ENCODE measurements at regions not wholly inside any gene's neighbourhood (a gene's known extent, or its start where the extent isn't known, plus 50 kb on each side); places are given as distances from the start of the nearest gene placed in this dataset.

DNA sequence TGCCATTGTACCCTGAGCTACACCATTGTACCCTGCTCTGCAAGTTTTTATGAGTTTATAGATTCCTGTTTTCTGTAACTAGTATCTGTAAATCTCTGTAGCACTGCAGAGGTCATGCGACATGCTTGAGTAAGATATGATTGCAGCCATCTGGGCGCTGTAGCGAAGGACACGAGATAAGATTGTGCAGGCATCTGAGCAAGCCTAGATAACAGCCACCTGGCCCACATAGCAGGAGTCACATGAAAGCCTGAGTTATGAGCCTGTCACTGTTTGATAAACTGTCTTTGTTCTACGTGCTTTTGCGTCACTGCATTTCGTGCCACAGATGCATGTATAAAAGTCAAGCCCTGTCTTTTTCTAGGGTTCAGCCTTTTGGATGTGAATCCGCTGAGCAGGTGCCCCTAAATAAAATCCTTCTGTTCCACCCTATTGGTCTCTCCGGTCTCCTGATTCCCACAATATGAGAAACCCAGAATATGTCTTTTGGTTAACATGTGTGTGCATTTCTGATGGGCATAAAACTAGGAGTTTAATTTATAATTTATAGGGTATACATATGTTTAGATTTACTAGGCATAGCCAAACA is 327.6 kb upstream of the MAOA start:
- H3K4me1 Mint-ChIP-seq: no peaks in the 10 kb centered on the region
- ChIA-PET POLR2A (no interaction called here), CTCF (no interaction called here)
- no peaks in the 10 kb centered on the region for H3K36me3 Mint-ChIP-seq (ENCODE audit: low read depth)
- no peaks in the 10 kb centered on the region for H3K27me3 Mint-ChIP-seq
- no peak overlapping the region for H3K27ac Mint-ChIP-seq
- ATAC-seq (no peak), DNase-seq (no peak)
- intact Hi-C loops (cut with DNase I, micrococcal nuclease): no loop called here
- H3K9me3 Mint-ChIP-seq (ENCODE audit: low read depth): peaks cover 8% of the 10 kb centered on the region
- no peak overlapping the region for H3K4me3 Mint-ChIP-seq

- no peaks in the 10 kb centered on the region for H3K4me1 Mint-ChIP-seq
- CTCF ChIA-PET: no interaction called here
- POLR2A ChIA-PET: no interaction called here
- H3K27ac Mint-ChIP-seq: no peak overlapping the region
- H3K27me3 Mint-ChIP-seq: no peaks in the 10 kb centered on the region
- H3K9me3 Mint-ChIP-seq (ENCODE audit: low read depth): no peaks in the 10 kb centered on the region
- intact Hi-C loops (cut with DNase I, micrococcal nuclease): no loop called here
- DNase-seq (no peak), ATAC-seq (no peak)
- no peak overlapping the region for H3K4me3 Mint-ChIP-seq
- no peaks in the 10 kb centered on the region for H3K36me3 Mint-ChIP-seq (ENCODE audit: low read depth)
These were observed 322.6 kb upstream of the MAOA start for GRCh38 chrX:43333543-43333942.

DNA sequence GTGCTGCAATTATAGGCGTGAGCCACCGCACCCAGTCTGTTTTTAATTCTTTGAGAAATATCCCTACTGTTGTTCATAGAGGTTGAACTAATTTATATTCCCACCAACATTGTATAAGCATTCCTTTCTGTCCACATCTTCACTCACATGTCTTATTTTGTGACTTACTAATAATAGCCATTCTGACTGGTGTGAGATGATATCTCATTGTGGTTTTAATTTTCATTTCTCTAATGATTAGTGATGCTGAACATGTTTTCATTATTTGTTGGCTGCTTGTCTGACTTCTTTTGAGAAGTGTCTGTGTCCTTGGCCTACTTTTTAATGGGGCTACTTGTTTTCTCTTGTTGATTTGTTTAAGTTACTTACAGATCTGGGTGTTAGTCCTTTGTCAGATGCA is 310.9 kb upstream of the MAOA start:
- Mint-ChIP-seq H3K27ac (no peak overlapping the region), H3K4me3 (no peak overlapping the region), H3K27me3 (peaks cover 2% of the 10 kb centered on the region), H3K4me1 (peaks cover 8% of the 10 kb centered on the region), H3K9me3 (ENCODE audit: low read depth) (no peaks in the 10 kb centered on the region), H3K36me3 (ENCODE audit: low read depth) (no peaks in the 10 kb centered on the region)
- ChIA-PET CTCF (no interaction called here), POLR2A (no interaction called here)
- ATAC-seq (no peak), DNase-seq (no peak)
- intact Hi-C loops (cut with DNase I, micrococcal nuclease): loop anchor here in 1 of 2 experiments (10.0 kb wide), 1 partner anchor 410 kb away; no protein-coding TSS in a partner anchor

DNA sequence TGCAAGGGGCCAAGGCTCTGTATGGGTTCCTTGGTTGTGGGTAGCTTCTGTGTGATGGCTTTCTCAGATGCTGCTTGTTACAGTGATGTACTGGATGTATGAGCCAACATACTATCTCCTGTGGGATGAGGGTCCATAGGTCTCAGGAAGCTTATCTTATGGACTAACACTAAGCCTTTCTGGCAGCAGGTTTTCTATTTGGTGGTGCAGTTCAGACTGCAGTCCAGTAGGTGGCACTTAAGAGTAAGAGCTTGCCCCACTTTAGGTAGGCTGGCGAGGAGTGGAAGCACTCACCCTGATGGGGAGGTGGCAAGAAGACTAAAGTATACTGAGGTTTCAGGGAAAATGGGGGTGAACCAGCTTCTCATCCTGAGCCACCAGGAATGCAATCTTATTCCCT is 306.7 kb upstream of the MAOA start:
- ChIA-PET CTCF (interaction anchor here (0.6 to 2.2 kb wide), 7 partner anchors 17 to 1074 kb away, joined by 3 to 14 read pairs (median 4); no protein-coding TSS in a partner anchor), POLR2A (no interaction called here)
- peaks cover 12% of the 10 kb centered on the region for H3K4me1 Mint-ChIP-seq
- ATAC-seq: no peak
- H3K36me3 Mint-ChIP-seq (ENCODE audit: low read depth): no peaks in the 10 kb centered on the region
- no peak overlapping the region for H3K4me3 Mint-ChIP-seq
- no peaks in the 10 kb centered on the region for H3K9me3 Mint-ChIP-seq (ENCODE audit: low read depth)
- no peak overlapping the region for H3K27ac Mint-ChIP-seq
- peaks cover 2% of the 10 kb centered on the region for H3K27me3 Mint-ChIP-seq
- DNase-seq: peak; percentile 50
- intact Hi-C loops (cut with DNase I, micrococcal nuclease): loop anchor here (1.0 to 10.0 kb wide), 3 partner anchors 209 to 405 kb away; no protein-coding TSS in a partner anchor

- CTCF ChIA-PET: no interaction called here
- DNase-seq (no peak), ATAC-seq (no peak)
- POLR2A ChIA-PET: no interaction called here
- Mint-ChIP-seq H3K36me3 (ENCODE audit: low read depth) (no peaks in the 10 kb centered on the region), H3K9me3 (ENCODE audit: low read depth) (no peaks in the 10 kb centered on the region), H3K4me1 (peaks cover 5% of the 10 kb centered on the region), H3K27me3 (peaks cover 2% of the 10 kb centered on the region), H3K4me3 (no peak overlapping the region), H3K27ac (no peak overlapping the region)
- intact Hi-C loops (cut with DNase I, micrococcal nuclease): no loop called here
These were observed 305.2 kb upstream of the MAOA start for GRCh38 chrX:43350935-43351334.

GRCh38 chrX:43357741-43358140 is 298.4 kb upstream of the MAOA start:
- no peak for ATAC-seq
- Mint-ChIP-seq H3K27me3 (no peaks in the 10 kb centered on the region), H3K9me3 (ENCODE audit: low read depth) (no peaks in the 10 kb centered on the region), H3K4me3 (no peak overlapping the region), H3K36me3 (ENCODE audit: low read depth) (no peaks in the 10 kb centered on the region), H3K4me1 (no peaks in the 10 kb centered on the region), H3K27ac (no peak overlapping the region)
- intact Hi-C loops (cut with DNase I, micrococcal nuclease): no loop called here
- CTCF ChIA-PET: interaction anchor here (0.6 kb wide), 1 partner anchor 1803 kb away, joined by 3 read pairs; no protein-coding TSS in a partner anchor
- POLR2A ChIA-PET: no interaction called here
- no peak for DNase-seq

DNA sequence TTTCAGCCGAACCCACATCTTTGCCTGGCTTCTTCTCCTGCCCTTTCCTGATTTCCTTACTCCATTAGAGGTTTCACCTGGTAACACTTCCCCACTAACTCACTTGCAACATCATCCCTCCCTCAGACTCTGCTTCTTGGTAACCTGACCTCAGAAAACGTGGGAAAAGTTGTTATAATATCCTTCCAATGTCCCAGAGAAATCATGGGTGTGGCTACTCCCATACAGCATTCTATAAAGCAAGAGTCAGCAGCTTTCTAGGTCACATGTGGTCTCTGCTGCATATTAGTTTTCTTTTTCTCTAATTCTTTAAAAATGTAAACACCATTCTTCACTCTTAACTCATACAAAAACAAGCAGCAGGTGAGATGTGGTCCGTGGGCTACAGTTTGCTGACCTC is 283.1 kb upstream of the MAOA start:
- DNase-seq (no peak), ATAC-seq (no peak)
- ChIA-PET POLR2A (no interaction called here), CTCF (no interaction called here)
- Mint-ChIP-seq H3K4me3 (no peak overlapping the region), H3K4me1 (no peaks in the 10 kb centered on the region), H3K36me3 (ENCODE audit: low read depth) (no peaks in the 10 kb centered on the region), H3K9me3 (ENCODE audit: low read depth) (peaks cover 10% of the 10 kb centered on the region), H3K27me3 (no peaks in the 10 kb centered on the region), H3K27ac (no peak overlapping the region)
- intact Hi-C loops (cut with DNase I, micrococcal nuclease): no loop called here

- no peak for ATAC-seq
- H3K36me3 Mint-ChIP-seq (ENCODE audit: low read depth): no peaks in the 10 kb centered on the region
- no peak overlapping the region for H3K27ac Mint-ChIP-seq
- peaks cover 4% of the 10 kb centered on the region for H3K9me3 Mint-ChIP-seq (ENCODE audit: low read depth)
- no peaks in the 10 kb centered on the region for H3K27me3 Mint-ChIP-seq
- H3K4me1 Mint-ChIP-seq: no peaks in the 10 kb centered on the region
- intact Hi-C loops (cut with DNase I, micrococcal nuclease): no loop called here
- POLR2A ChIA-PET: no interaction called here
- no peak overlapping the region for H3K4me3 Mint-ChIP-seq
- CTCF ChIA-PET: no interaction called here
- no peak for DNase-seq
These were observed 281.0 kb upstream of the MAOA start for GRCh38 chrX:43375136-43375535.

DNA sequence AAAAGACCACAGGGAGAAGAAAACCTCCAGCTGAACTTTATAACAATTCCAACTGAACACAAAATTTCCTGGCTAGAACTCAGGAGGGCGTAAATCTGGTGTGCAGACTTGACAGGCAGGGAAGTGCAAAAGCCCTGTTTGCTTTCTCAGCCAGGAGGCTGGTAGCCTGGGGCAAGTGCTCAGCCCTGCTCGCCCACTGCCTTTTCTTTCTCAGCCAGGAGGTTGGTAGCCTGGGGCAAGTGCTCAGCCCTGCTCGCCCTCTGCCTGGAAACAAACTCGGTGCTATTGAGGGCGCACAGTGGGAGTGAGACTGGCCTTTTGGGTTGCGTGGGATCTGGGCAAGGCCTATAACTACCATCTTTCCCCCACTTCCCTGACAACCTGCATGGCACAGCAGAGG is 275.4 kb upstream of the MAOA start:
- Mint-ChIP-seq H3K4me1 (no peaks in the 10 kb centered on the region), H3K27me3 (no peaks in the 10 kb centered on the region), H3K36me3 (ENCODE audit: low read depth) (no peaks in the 10 kb centered on the region), H3K4me3 (no peak overlapping the region), H3K9me3 (ENCODE audit: low read depth) (peaks cover 2% of the 10 kb centered on the region), H3K27ac (no peak overlapping the region)
- CTCF ChIA-PET: no interaction called here
- no peak for DNase-seq
- intact Hi-C loops (cut with DNase I, micrococcal nuclease): no loop called here
- POLR2A ChIA-PET: no interaction called here
- ATAC-seq: no peak

GRCh38 chrX:43386875-43387274 is 269.2 kb upstream of the MAOA start:
- peak; percentile 51 for ATAC-seq
- no peak overlapping the region for H3K4me3 Mint-ChIP-seq
- DNase-seq: peak; percentile 9
- H3K27me3 Mint-ChIP-seq: no peaks in the 10 kb centered on the region
- intact Hi-C loops (cut with DNase I, micrococcal nuclease): no loop called here
- H3K4me1 Mint-ChIP-seq: peaks cover 2% of the 10 kb centered on the region
- no peaks in the 10 kb centered on the region for H3K36me3 Mint-ChIP-seq (ENCODE audit: low read depth)
- no peak overlapping the region for H3K27ac Mint-ChIP-seq
- CTCF ChIA-PET: no interaction called here
- H3K9me3 Mint-ChIP-seq (ENCODE audit: low read depth): no peaks in the 10 kb centered on the region
- POLR2A ChIA-PET: no interaction called here

- ATAC-seq (no peak), DNase-seq (no peak)
- no peaks in the 10 kb centered on the region for H3K36me3 Mint-ChIP-seq (ENCODE audit: low read depth)
- no peaks in the 10 kb centered on the region for H3K27me3 Mint-ChIP-seq
- H3K4me1 Mint-ChIP-seq: no peaks in the 10 kb centered on the region
- H3K4me3 Mint-ChIP-seq: no peak overlapping the region
- ChIA-PET POLR2A (no interaction called here), CTCF (no interaction called here)
- no peak overlapping the region for H3K27ac Mint-ChIP-seq
- intact Hi-C loops (cut with DNase I, micrococcal nuclease): no loop called here
- H3K9me3 Mint-ChIP-seq (ENCODE audit: low read depth): no peaks in the 10 kb centered on the region
These were observed 250.9 kb upstream of the MAOA start for GRCh38 chrX:43405191-43405590.

GRCh38 chrX:43423876-43424275 is 232.2 kb upstream of the MAOA start:
- Mint-ChIP-seq H3K36me3 (ENCODE audit: low read depth) (no peaks in the 10 kb centered on the region), H3K4me3 (no peak overlapping the region), H3K4me1 (no peaks in the 10 kb centered on the region), H3K9me3 (ENCODE audit: low read depth) (no peaks in the 10 kb centered on the region), H3K27me3 (no peaks in the 10 kb centered on the region), H3K27ac (no peak overlapping the region)
- DNase-seq (no peak), ATAC-seq (no peak)
- intact Hi-C loops (cut with DNase I, micrococcal nuclease): no loop called here
- POLR2A ChIA-PET: no interaction called here
- CTCF ChIA-PET: no interaction called here

DNA sequence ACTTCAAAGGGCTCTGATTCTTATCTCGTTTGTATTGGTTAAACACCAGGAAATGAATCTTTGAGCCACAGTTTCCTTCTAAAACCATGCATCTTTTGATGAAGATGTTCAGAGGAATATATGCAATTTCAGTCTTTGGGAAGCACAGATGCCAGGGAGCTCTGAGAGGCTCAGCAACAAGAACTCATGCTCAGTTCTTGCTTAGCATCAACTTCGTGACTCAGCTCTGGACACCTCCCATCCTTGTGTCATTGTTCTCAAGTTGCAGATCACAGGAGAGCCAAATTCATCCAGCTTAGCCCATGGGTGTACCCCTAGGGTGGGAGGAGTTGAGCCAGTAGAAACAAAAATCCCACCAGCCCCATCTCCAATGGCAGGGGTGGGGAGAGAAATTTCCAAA is 219.6 kb upstream of the MAOA start:
- H3K4me3 Mint-ChIP-seq: no peak overlapping the region
- DNase-seq (no peak), ATAC-seq (no peak)
- CTCF ChIA-PET: no interaction called here
- H3K4me1 Mint-ChIP-seq: peaks cover 3% of the 10 kb centered on the region
- no peak overlapping the region for H3K27ac Mint-ChIP-seq
- intact Hi-C loops (cut with DNase I, micrococcal nuclease): no loop called here
- H3K27me3 Mint-ChIP-seq: peaks cover 10% of the 10 kb centered on the region
- no peaks in the 10 kb centered on the region for H3K36me3 Mint-ChIP-seq (ENCODE audit: low read depth)
- H3K9me3 Mint-ChIP-seq (ENCODE audit: low read depth): peaks cover 4% of the 10 kb centered on the region
- POLR2A ChIA-PET: no interaction called here
